Osteocyte (in vitro differentiated cells): ENCODE measurements at regions not wholly inside any gene's neighbourhood (a gene's known extent, or its start where the extent isn't known, plus 50 kb on each side); places are given as distances from the start of the nearest gene placed in this dataset.

Source experiments
- DNase-seq: peaks from one replicate; pipeline ENCODE4 v3.0.0; 2021; ENCODE audit warnings: mixed read lengths; ENCODE audit not compliant: unreplicated experiment; ENCODE audit errors: extremely low spot score
- H3K27ac Mint-ChIP-seq: one replicate; pipeline ENCODE4 v1.8.0; 2021; ENCODE audit warnings: mild to moderate bottlenecking, mixed read lengths; ENCODE audit not compliant: unreplicated experiment
- H3K27me3 Mint-ChIP-seq: one replicate; pipeline ENCODE4 v1.8.0; 2021; ENCODE audit warnings: mixed read lengths; ENCODE audit not compliant: unreplicated experiment
- H3K36me3 Mint-ChIP-seq: one replicate; pipeline ENCODE4 v1.8.0; 2021; ENCODE audit warnings: mixed read lengths; ENCODE audit not compliant: unreplicated experiment
- H3K4me1 Mint-ChIP-seq: one replicate; pipeline ENCODE4 v1.8.0; 2021; ENCODE audit warnings: mixed read lengths; ENCODE audit not compliant: unreplicated experiment
- H3K4me3 Mint-ChIP-seq: one replicate; pipeline ENCODE4 v1.8.0; 2021; ENCODE audit warnings: mild to moderate bottlenecking, moderate library complexity, mixed read lengths; ENCODE audit not compliant: unreplicated experiment
- H3K9me3 Mint-ChIP-seq: one replicate; pipeline ENCODE4 v1.8.0; 2021; ENCODE audit warnings: mixed read lengths; ENCODE audit not compliant: unreplicated experiment
- CTCF ChIP-seq: fragments of 200-600 bp; sonication (generic); IDR thresholded peaks from 2 replicates; pipeline ENCODE4 v1.5.0; 2021; ENCODE audit warnings: antibody characterized with exemption, mild to moderate bottlenecking, moderate library complexity

- no peak for TF ChIP-seq CTCF
- DNase-seq = no peak
- no peaks in the 10 kb centered on the region for H3K27me3 Mint-ChIP-seq
- H3K36me3 Mint-ChIP-seq = peaks cover 6% of the 10 kb centered on the region
- no peak overlapping the region for H3K27ac Mint-ChIP-seq
- H3K9me3 Mint-ChIP-seq = peaks cover 12% of the 10 kb centered on the region
- no peak overlapping the region for H3K4me3 Mint-ChIP-seq
- peaks cover 5% of the 10 kb centered on the region for H3K4me1 Mint-ChIP-seq
Observed at GRCh38 chr2:164155558-164155957, 419.8 kb upstream of the FIGN start.

GRCh38 chr2:164151522-164151921, 415.7 kb upstream of the FIGN start:
- H3K36me3 Mint-ChIP-seq = no peaks in the 10 kb centered on the region
- no peak for DNase-seq
- H3K27me3 Mint-ChIP-seq = no peaks in the 10 kb centered on the region
- H3K27ac Mint-ChIP-seq = no peak overlapping the region
- H3K4me3 Mint-ChIP-seq = no peak overlapping the region
- peaks cover 5% of the 10 kb centered on the region for H3K4me1 Mint-ChIP-seq
- TF ChIP-seq CTCF = no peak
- H3K9me3 Mint-ChIP-seq = no peaks in the 10 kb centered on the region

GRCh38 chr2:164150604-164151003, 414.8 kb upstream of the FIGN start:
- DNase-seq = no peak
- peaks cover 6% of the 10 kb centered on the region for H3K4me1 Mint-ChIP-seq
- H3K4me3 Mint-ChIP-seq = no peak overlapping the region
- no peaks in the 10 kb centered on the region for H3K9me3 Mint-ChIP-seq
- TF ChIP-seq CTCF = no peak
- no peaks in the 10 kb centered on the region for H3K27me3 Mint-ChIP-seq
- no peak overlapping the region for H3K27ac Mint-ChIP-seq
- H3K36me3 Mint-ChIP-seq = no peaks in the 10 kb centered on the region

- DNase-seq = no peak
- no peaks in the 10 kb centered on the region for H3K27me3 Mint-ChIP-seq
- H3K9me3 Mint-ChIP-seq = no peaks in the 10 kb centered on the region
- H3K4me1 Mint-ChIP-seq = peaks cover 12% of the 10 kb centered on the region
- TF ChIP-seq CTCF = no peak
- no peaks in the 10 kb centered on the region for H3K36me3 Mint-ChIP-seq
- no peak overlapping the region for H3K4me3 Mint-ChIP-seq
- no peak overlapping the region for H3K27ac Mint-ChIP-seq
Observed at GRCh38 chr2:164146441-164146840, 410.6 kb upstream of the FIGN start.

- Mint-ChIP-seq H3K9me3 (no peaks in the 10 kb centered on the region), H3K4me1 (peaks cover 13% of the 10 kb centered on the region), H3K27me3 (no peaks in the 10 kb centered on the region), H3K36me3 (no peaks in the 10 kb centered on the region), H3K27ac (no peak overlapping the region), H3K4me3 (no peak overlapping the region)
- TF ChIP-seq CTCF = no peak
- no peak for DNase-seq
Observed at GRCh38 chr2:164145093-164145987, 409.5 kb upstream of the FIGN start.
